ENCODE measurements at regions not wholly inside any gene's neighbourhood (a gene's known extent, or its start where the extent isn't known, plus 50 kb on each side); places are given as distances from the start of the nearest gene placed in this dataset.
A peak's percentile ranks its signal among the peaks of the same experiment; 100 is the strongest.

GRCh38 chr5:173785866-173786265 lies 102.3 kb upstream of the CPEB4 start:
- no peak for DNase-seq

- no peak for DNase-seq
Measured at GRCh38 chr5:173786286-173787187, 101.6 kb upstream of the CPEB4 start.

- DNase-seq = peak; percentile 59
Measured at GRCh38 chr5:173789031-173789920, 98.9 kb upstream of the CPEB4 start.

GRCh38 chr5:173790177-173790719 lies 97.9 kb upstream of the CPEB4 start:
- DNase-seq = no peak

GRCh38 chr5:173790836-173791546 lies 97.2 kb upstream of the CPEB4 start:
- DNase-seq = no peak

GRCh38 chr5:173791878-173792277 lies 96.3 kb upstream of the CPEB4 start:
- DNase-seq = no peak

- no peak for DNase-seq
Measured at GRCh38 chr5:173792781-173793547, 95.2 kb upstream of the CPEB4 start.

- no peak for DNase-seq
Measured at GRCh38 chr5:173793648-173794548, 94.3 kb upstream of the CPEB4 start.

- DNase-seq = no peak
Measured at GRCh38 chr5:173794901-173795416, 93.2 kb upstream of the CPEB4 start.

- no peak for DNase-seq
Measured at GRCh38 chr5:173795601-173796000, 92.5 kb upstream of the CPEB4 start.

GRCh38 chr5:173796721-173797495 lies 91.2 kb upstream of the CPEB4 start:
- no peak for DNase-seq

- DNase-seq = no peak
Measured at GRCh38 chr5:173798127-173798810, 89.9 kb upstream of the CPEB4 start.

- no peak for DNase-seq
Measured at GRCh38 chr5:173800340-173800739, 87.8 kb upstream of the CPEB4 start.

- no peak for DNase-seq
Measured at GRCh38 chr5:173801006-173801405, 87.1 kb upstream of the CPEB4 start.

GRCh38 chr5:173802670-173803165 lies 85.4 kb upstream of the CPEB4 start:
- DNase-seq = no peak

- no peak for DNase-seq
Measured at GRCh38 chr5:173804579-173804978, 83.6 kb upstream of the CPEB4 start.

GRCh38 chr5:173806270-173807035 lies 81.7 kb upstream of the CPEB4 start:
- no peak for DNase-seq

- DNase-seq = no peak
Measured at GRCh38 chr5:173807181-173807655, 80.9 kb upstream of the CPEB4 start.

All from fibroblast of skin of back (primary cell).